Endothelial cell of umbilical vein (primary cell): ENCODE measurements at regions not wholly inside any gene's neighbourhood (a gene's known extent, or its start where the extent isn't known, plus 50 kb on each side); places are given as distances from the start of the nearest gene placed in this dataset.

Source experiments
- BruUV-seq: library from RNA; stranded (reverse); fragments of 400-500 nt; replicated peaks from 2 replicates; lab custom pipeline; 2021; lab: Mats Ljungman, UMichigan
- CTCF ChIA-PET: fragments of 300-600, 350-600 bp; sonication (Branson Sonifier 250); formaldehyde crosslinking; loops from one replicate; lab custom pipeline; 2021; ENCODE audit warnings: antibody characterized with exemption, inconsistent platforms; lab: Charles Lee
- POLR2A ChIA-PET: fragments of 300-600, 350-600 bp; sonication (Branson Sonifier 250); formaldehyde crosslinking; loops from one replicate; lab custom pipeline; 2021; ENCODE audit warnings: antibody characterized with exemption, inconsistent platforms; lab: Charles Lee
- DNase-seq: peaks from one replicate; pipeline ENCODE4 v3.0.0-alpha.2; 2011; ENCODE audit warnings: low read depth, low spot score
- FAIRE-seq: peaks from 2 replicates; lab custom pipeline; 2011; peaks lifted over from hg19 to GRCh38; lab: Jason Lieb, UNC
- H2AFZ ChIP-seq: 2 replicates; pipeline ENCODE4 v1.6.0; 2012; ENCODE audit warnings: low read depth, low read length, control low read depth, inconsistent platforms
- H3K27ac ChIP-seq: 2 replicates; pipeline ENCODE4 v1.5.1; 2011; ENCODE audit warnings: low read depth, mild to moderate bottlenecking, control low read depth, low read length, moderate library complexity; ENCODE audit not compliant: insufficient read depth
- H3K27me3 ChIP-seq, 2 experiments: 2 replicates each; pipeline versions ENCODE4 v1.6.0 to v1.6.1; 2011; ENCODE audit warnings: low read length in 2 of 2, mixed read lengths in 1 of 2; ENCODE audit not compliant: control insufficient read depth in 2 of 2, insufficient read depth in 2 of 2
- H3K36me3 ChIP-seq, 2 experiments: 2 replicates in 1 of 2; 3 replicates in 1 of 2; pipeline ENCODE4 v1.5.1; 2011; ENCODE audit warnings: low read length in 2 of 2, mild to moderate bottlenecking in 1 of 2, moderate library complexity in 1 of 2; ENCODE audit not compliant: control insufficient read depth in 2 of 2, insufficient read depth in 2 of 2; ENCODE audit errors: extremely low read depth in 1 of 2
- H3K4me1 ChIP-seq: 3 replicates; pipeline ENCODE4 v1.5.1; 2011; ENCODE audit warnings: mild to moderate bottlenecking, low read length; ENCODE audit not compliant: control insufficient read depth, insufficient read depth; ENCODE audit errors: extremely low read depth
- H3K4me2 ChIP-seq: 2 replicates; pipeline ENCODE4 v1.6.1; 2011; ENCODE audit warnings: low read length, control low read depth, mixed read lengths; ENCODE audit not compliant: insufficient read depth
- H3K4me3 ChIP-seq, 3 experiments: fragments of 200-600 bp in 1 of 3; sonication (generic), shearing (Covaris generic) in 1 of 3; replicated peaks in 1 of 3; 2 replicates each; pipeline ENCODE4 v1.5.1; 2011 to 2016; ENCODE audit warnings: control low read depth in 3 of 3, low read length in 3 of 3, mild to moderate bottlenecking in 2 of 3, inconsistent platforms in 1 of 3, low read depth in 1 of 3, moderate library complexity in 1 of 3; ENCODE audit not compliant: insufficient read depth in 1 of 3
- H3K79me2 ChIP-seq: 2 replicates; pipeline ENCODE4 v1.6.0; 2012; ENCODE audit warnings: low read length, inconsistent platforms; ENCODE audit not compliant: control insufficient read depth, insufficient read depth
- H3K9ac ChIP-seq: replicated peaks from 2 replicates; pipeline ENCODE3; 2011; ENCODE audit warnings: low read length, control low read depth; ENCODE audit not compliant: insufficient read depth; ENCODE audit errors: extremely low read depth
- H3K9me1 ChIP-seq: replicated peaks from 3 replicates; pipeline ENCODE4 v1.6.0; 2011; ENCODE audit warnings: mild to moderate bottlenecking, low read length; ENCODE audit not compliant: control insufficient read depth, insufficient read depth; ENCODE audit errors: extremely low read depth
- H3K9me3 ChIP-seq: replicated peaks from 2 replicates; pipeline ENCODE4 v1.5.1; 2012; ENCODE audit warnings: low read length, inconsistent platforms; ENCODE audit not compliant: control insufficient read depth, insufficient read depth
- H4K20me1 ChIP-seq: replicated peaks from 2 replicates; pipeline ENCODE3; 2011; ENCODE audit warnings: mild to moderate bottlenecking, low read length; ENCODE audit not compliant: control insufficient read depth, insufficient read depth; ENCODE audit errors: extremely low read depth
- EZH2 ChIP-seq: IDR thresholded peaks from 2 replicates; pipeline ENCODE4 v1.6.1; 2012; ENCODE audit warnings: borderline replicate concordance, low read depth, mild to moderate bottlenecking, moderate library complexity, low read length, inconsistent platforms; ENCODE audit not compliant: severe bottlenecking
- FOS ChIP-seq: IDR thresholded peaks from 2 replicates; pipeline ENCODE4 v1.6.1; 2011; ENCODE audit warnings: mild to moderate bottlenecking, low read length, moderate library complexity, borderline replicate concordance; ENCODE audit not compliant: insufficient read depth
- GATA2 ChIP-seq: IDR thresholded peaks from 2 replicates; pipeline ENCODE4 v1.7.0; 2011; ENCODE audit warnings: low read depth, mild to moderate bottlenecking, moderate library complexity, mixed read lengths, low read length; ENCODE audit not compliant: insufficient read length, insufficient read depth
- JUN ChIP-seq: IDR thresholded peaks from 2 replicates; pipeline ENCODE4 v1.6.1; 2011; ENCODE audit warnings: borderline replicate concordance, low read depth; ENCODE audit not compliant: insufficient read length, insufficient read depth
- MYC ChIP-seq: IDR thresholded peaks from one replicate; pipeline ENCODE4 v1.6.1; 2011; ENCODE audit warnings: mild to moderate bottlenecking, low read depth, low read length
- POLR2A ChIP-seq: IDR thresholded peaks from 2 replicates; pipeline ENCODE4 v1.6.1; 2012; ENCODE audit warnings: low read depth, mild to moderate bottlenecking, control low read depth, low read length
- POLR2AphosphoS5 ChIP-seq: IDR thresholded peaks from 2 replicates; pipeline ENCODE4 v1.6.1; 2012; ENCODE audit warnings: low read depth, mild to moderate bottlenecking, control low read depth, low read length, moderate library complexity; ENCODE audit not compliant: insufficient read depth
- dilution Hi-C: fragments of 300-500 bp; cut with MboI; formaldehyde crosslinking; loops from one replicate; pipeline ENCODE4 v1.15.0; 2019; ENCODE audit warnings: low sequenced_read_pairs; ENCODE audit not compliant: extremely low pct_ligation_motif_present
- intact Hi-C: fragments of 100-400 bp; cut with micrococcal nuclease; formaldehyde crosslinking; loops from one replicate; pipeline ENCODE4 v1.10.0; 2022
- TF ChIP-seq, protein P1 (sequence below), 2 donors: IDR thresholded peaks; 1 replicate in 1 of 2; 2 replicates in 1 of 2; pipeline ENCODE4 v1.5.1; 2011; ENCODE audit warnings: low read length in 2 of 2, mild to moderate bottlenecking in 2 of 2, moderate library complexity in 2 of 2, control low read depth in 1 of 2, inconsistent platforms in 1 of 2, low read depth in 1 of 2; ENCODE audit not compliant: insufficient read depth in 1 of 2; ENCODE audit errors: extremely low read depth in 1 of 2
- TF ChIP-seq, protein P2 (sequence below): IDR thresholded peaks from 2 replicates; pipeline ENCODE4 v1.6.1; 2011; ENCODE audit not compliant: insufficient read depth, insufficient read length

DNA sequence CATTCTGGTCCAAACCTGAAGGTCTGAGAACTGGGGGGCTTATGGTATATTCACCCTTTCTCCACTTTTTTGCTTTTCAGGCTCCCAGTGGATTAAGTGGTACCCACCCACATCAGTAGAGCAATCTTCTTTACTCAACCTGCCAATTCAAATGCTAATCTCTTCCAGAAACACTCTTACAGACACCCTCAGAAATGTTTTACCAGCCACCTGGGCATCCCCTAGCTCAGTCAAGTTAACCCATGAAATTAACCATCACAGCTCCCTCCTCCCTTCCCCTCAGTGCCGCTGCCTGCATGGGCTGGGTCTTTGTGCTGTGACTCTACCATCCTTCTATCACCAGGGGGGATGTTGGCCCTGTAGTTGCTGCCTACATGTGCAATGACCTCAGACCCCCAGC is 398.7 kb downstream of the BUD13 start:
- H3K4me1 ChIP-seq = peaks cover 19% of the 10 kb centered on the region
- H4K20me1 ChIP-seq = no peaks in the 10 kb centered on the region
- H3K27me3 ChIP-seq = no peaks in the 10 kb centered on the region
- DNase-seq (no peak), FAIRE-seq (no peak)
- H2AFZ ChIP-seq = no peak overlapping the region
- H3K9me1 ChIP-seq = no peaks in the 10 kb centered on the region
- no peaks in the 10 kb centered on the region for H3K9me3 ChIP-seq
- CTCF ChIA-PET = interaction anchor here (0.7 to 3.0 kb wide), 3 partner anchors 9 to 16 kb away, joined by 3 to 11 read pairs (median 9); no protein-coding TSS in a partner anchor
- dilution Hi-C loops = no loop called here
- POLR2A ChIA-PET = no interaction called here
- no peak overlapping the region for H3K4me3 ChIP-seq
- intact Hi-C loops = no loop called here
- H3K9ac ChIP-seq = no peak overlapping the region
- no peaks in the 10 kb centered on the region for H3K79me2 ChIP-seq
- H3K4me2 ChIP-seq = peak overlapping the region; percentile 27
- no peaks in the 10 kb centered on the region for H3K36me3 ChIP-seq
- no TSS peak for BruUV-seq
- peak overlapping the region; percentile 33 for H3K27ac ChIP-seq
- TF ChIP-seq EZH2 (no peak), GATA2 (no peak)

DNA sequence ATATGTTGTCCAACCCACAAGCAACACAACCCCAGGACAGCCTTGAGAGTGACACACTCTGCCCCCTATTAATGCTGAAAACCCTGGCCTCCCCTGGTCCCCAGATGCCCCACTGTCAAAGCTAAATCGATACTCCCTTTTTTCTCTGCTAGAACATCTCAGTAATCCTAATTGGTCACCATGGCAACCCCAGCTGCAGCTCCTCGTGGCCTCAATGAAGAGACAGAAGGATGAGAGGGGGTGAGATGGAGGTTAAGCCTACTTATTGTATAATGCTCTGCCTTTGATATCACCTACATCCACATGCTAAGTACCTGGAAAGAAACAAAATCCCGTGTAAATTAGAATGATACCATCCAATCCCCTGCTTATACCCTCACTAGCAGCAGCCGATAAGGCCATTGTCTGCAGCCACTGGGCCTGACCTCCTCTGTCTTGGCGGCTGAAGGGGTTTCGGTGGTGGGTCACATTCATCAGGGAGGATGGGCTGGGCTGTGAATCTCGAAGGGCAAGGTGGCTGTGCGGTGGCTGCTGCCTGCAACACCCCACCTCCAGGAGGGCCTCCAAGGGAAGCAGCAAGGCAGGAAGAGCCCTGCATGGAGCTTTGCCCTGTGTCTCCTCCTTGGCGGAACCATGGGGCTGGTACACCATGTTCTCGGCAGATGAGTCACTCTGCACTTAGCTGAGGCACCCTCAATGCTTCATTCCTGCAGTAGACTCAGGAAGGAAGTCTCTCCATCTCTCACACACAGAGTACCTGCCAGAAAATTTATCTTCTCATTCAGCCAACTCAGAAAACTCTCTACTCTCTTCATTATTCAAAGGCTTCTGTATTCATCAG is 399.5 kb downstream of the BUD13 start:
- TF ChIP-seq GATA2 (peak; percentile 55), FOS (peak; percentile 96), POLR2A (no peak), JUN (peak; percentile 27), EZH2 (no peak), MYC (peak; percentile 26), POLR2AphosphoS5 (peak; percentile 89)
- TF ChIP-seq, protein P1, sequence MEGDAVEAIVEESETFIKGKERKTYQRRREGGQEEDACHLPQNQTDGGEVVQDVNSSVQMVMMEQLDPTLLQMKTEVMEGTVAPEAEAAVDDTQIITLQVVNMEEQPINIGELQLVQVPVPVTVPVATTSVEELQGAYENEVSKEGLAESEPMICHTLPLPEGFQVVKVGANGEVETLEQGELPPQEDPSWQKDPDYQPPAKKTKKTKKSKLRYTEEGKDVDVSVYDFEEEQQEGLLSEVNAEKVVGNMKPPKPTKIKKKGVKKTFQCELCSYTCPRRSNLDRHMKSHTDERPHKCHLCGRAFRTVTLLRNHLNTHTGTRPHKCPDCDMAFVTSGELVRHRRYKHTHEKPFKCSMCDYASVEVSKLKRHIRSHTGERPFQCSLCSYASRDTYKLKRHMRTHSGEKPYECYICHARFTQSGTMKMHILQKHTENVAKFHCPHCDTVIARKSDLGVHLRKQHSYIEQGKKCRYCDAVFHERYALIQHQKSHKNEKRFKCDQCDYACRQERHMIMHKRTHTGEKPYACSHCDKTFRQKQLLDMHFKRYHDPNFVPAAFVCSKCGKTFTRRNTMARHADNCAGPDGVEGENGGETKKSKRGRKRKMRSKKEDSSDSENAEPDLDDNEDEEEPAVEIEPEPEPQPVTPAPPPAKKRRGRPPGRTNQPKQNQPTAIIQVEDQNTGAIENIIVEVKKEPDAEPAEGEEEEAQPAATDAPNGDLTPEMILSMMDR (IDR thresholded peaks at IDR 0.05; ENCODE audit: extremely low read depth in 1 of 2, insufficient read depth in 1 of 2, low read depth in 1 of 2, low read length in 2 of 2) = no peak
- TF ChIP-seq, protein P2, sequence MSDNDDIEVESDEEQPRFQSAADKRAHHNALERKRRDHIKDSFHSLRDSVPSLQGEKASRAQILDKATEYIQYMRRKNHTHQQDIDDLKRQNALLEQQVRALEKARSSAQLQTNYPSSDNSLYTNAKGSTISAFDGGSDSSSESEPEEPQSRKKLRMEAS = no peak
- Histone ChIP-seq H3K9ac (no peak overlapping the region), H3K27ac (peak overlapping the region; percentile 39), H3K27me3 (no peaks in the 10 kb centered on the region), H3K4me1 (peaks cover 19% of the 10 kb centered on the region), H3K79me2 (no peaks in the 10 kb centered on the region), H3K9me1 (no peaks in the 10 kb centered on the region), H3K4me2 (peak overlapping the region; percentile 27), H3K36me3 (no peaks in the 10 kb centered on the region), H3K4me3 (no peak overlapping the region), H3K9me3 (no peaks in the 10 kb centered on the region), H4K20me1 (no peaks in the 10 kb centered on the region), H2AFZ (no peak overlapping the region)
- BruUV-seq = no TSS peak
- FAIRE-seq = peak; percentile 87
- peak; percentile 16 for DNase-seq
- POLR2A ChIA-PET = no interaction called here
- CTCF ChIA-PET = interaction anchor here (0.7 to 3.0 kb wide), 4 partner anchors 10 to 15 kb away, joined by 3 to 11 read pairs (median 8); no protein-coding TSS in a partner anchor
- dilution Hi-C loops = no loop called here
- intact Hi-C loops = no loop called here
